ENCODE measurements at regions not wholly inside any gene's neighbourhood (a gene's known extent, or its start where the extent isn't known, plus 50 kb on each side); places are given as distances from the start of the nearest gene placed in this dataset.

DNA sequence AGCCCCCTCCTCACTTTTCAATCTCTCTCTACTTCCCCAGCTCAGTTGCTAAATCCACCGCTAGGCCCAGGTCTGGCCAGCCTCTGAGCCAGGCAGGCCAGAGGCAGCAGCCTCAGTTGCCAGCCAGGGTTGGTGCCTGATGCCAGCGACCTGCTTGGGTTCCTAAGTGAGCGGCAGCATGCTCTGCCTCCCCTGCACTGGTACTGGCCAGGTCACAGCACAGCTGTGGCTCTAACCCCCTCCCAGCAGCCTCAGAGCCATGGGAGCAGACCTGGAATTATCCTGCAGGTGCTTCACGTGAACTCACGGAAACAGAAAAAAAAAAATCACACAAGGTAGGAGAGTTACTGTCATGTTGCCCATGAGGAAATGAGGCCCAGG lies 82.5 kb upstream of the ATF3 start:
- DNase-seq (no peak), ATAC-seq (ENCODE audit: insufficient read depth, low FRiP score) (no peak)
- Histone ChIP-seq H3K27ac (ENCODE audit: low read depth in 1 of 2, low read length in 1 of 2) (no peak overlapping the region), H3K9me3 (ENCODE audit: control insufficient read depth in 4 of 4, insufficient read depth in 3 of 4, low read length in 3 of 4) (no peaks in the 10 kb centered on the region), H3K36me3 (ENCODE audit: control insufficient read depth in 4 of 4, insufficient read depth in 4 of 4, low read length in 4 of 4) (no peaks in the 10 kb centered on the region), H3K4me1 (ENCODE audit: control insufficient read depth in 5 of 5, insufficient read depth in 5 of 5, low read length in 5 of 5) (no peaks in the 10 kb centered on the region), H3K4me3 (no peak overlapping the region), H3K27me3 (ENCODE audit: control insufficient read depth in 3 of 3, insufficient read depth in 3 of 3, low read length in 2 of 3) (peaks cover 0 to 6% (median 0%) of the 10 kb centered on the region in 3 donors), H3K9ac (ENCODE audit: insufficient read depth in 1 of 2, low read length in 2 of 2) (no peak overlapping the region)
- TF ChIP-seq, protein P1, sequence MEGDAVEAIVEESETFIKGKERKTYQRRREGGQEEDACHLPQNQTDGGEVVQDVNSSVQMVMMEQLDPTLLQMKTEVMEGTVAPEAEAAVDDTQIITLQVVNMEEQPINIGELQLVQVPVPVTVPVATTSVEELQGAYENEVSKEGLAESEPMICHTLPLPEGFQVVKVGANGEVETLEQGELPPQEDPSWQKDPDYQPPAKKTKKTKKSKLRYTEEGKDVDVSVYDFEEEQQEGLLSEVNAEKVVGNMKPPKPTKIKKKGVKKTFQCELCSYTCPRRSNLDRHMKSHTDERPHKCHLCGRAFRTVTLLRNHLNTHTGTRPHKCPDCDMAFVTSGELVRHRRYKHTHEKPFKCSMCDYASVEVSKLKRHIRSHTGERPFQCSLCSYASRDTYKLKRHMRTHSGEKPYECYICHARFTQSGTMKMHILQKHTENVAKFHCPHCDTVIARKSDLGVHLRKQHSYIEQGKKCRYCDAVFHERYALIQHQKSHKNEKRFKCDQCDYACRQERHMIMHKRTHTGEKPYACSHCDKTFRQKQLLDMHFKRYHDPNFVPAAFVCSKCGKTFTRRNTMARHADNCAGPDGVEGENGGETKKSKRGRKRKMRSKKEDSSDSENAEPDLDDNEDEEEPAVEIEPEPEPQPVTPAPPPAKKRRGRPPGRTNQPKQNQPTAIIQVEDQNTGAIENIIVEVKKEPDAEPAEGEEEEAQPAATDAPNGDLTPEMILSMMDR (IDR thresholded peaks at IDR 0.05; ENCODE audit: control extremely low read depth, extremely low read depth): no peak
- 91 to 94% methylated on average over 5 of the region's 5 CpGs for WGBS, 2 donors

DNA sequence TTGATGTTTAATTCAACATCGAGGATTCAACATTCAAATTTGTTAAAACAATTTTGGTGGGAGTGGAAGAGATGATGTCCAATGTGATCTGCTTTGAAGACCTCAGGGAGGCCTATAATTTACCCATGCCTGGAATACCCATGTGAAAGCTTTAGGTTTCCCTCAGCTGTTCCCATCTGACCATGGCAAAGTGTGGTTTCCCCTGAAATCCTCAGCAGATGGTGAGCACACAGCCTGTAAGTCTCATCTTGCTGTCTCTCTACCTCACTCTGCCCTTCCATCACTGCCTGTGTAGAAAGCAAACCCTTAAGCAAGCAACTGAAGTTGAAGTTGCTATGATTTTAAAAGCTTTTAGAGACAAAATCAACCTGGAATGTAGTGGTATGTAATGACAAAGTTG lies 80.1 kb upstream of the ATF3 start:
- Histone ChIP-seq H3K9me3 (ENCODE audit: control insufficient read depth in 4 of 4, insufficient read depth in 3 of 4, low read length in 3 of 4) (no peaks in the 10 kb centered on the region), H3K4me3 (no peak overlapping the region), H3K9ac (ENCODE audit: insufficient read depth in 1 of 2, low read length in 2 of 2) (no peak overlapping the region), H3K27me3 (ENCODE audit: control insufficient read depth in 3 of 3, insufficient read depth in 3 of 3, low read length in 2 of 3) (peaks cover 0 to 6% (median 0%) of the 10 kb centered on the region in 3 donors), H3K27ac (ENCODE audit: low read depth in 1 of 2, low read length in 1 of 2) (no peak overlapping the region), H3K36me3 (ENCODE audit: control insufficient read depth in 4 of 4, insufficient read depth in 4 of 4, low read length in 4 of 4) (no peaks in the 10 kb centered on the region), H3K4me1 (ENCODE audit: control insufficient read depth in 5 of 5, insufficient read depth in 5 of 5, low read length in 5 of 5) (no peaks in the 10 kb centered on the region)
- TF ChIP-seq, protein P1 (IDR thresholded peaks at IDR 0.05; ENCODE audit: control extremely low read depth, extremely low read depth): no peak
- DNase-seq (no peak), ATAC-seq (ENCODE audit: insufficient read depth, low FRiP score) (no peak)
- WGBS, 2 donors: 94 to 100% methylated on average over 1 of the region's 1 CpG

DNA sequence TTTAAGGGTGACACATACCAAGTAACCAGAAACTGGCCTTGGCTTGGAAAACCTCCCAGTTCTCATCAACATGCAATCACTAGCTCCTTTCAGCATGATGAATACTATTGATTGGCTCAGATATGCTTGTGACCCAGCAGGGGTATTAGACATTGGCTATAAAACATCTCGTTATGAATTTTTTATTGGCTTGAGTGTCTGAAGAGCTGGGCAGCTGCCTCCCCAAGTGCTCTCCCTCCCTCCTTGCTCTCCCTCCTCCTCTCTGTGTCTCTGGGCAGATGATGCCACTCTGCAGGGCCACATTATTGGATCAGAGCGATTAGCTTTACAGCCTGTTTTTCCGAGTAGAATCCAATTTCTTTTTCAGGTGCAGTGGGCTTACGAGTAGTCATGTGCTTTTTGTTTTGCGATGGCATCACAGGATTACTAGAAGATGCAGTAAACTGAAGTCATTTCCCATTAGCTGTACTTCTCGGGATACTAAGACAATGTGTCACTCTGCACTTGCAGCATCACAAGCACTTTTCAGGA lies 79.3 kb upstream of the ATF3 start:
- peaks cover 0 to 10% (median 2%) of the 10 kb centered on the region in 3 donors for H3K27me3 ChIP-seq (ENCODE audit: control insufficient read depth in 3 of 3, insufficient read depth in 3 of 3, low read length in 2 of 3)
- H3K4me1 ChIP-seq (ENCODE audit: control insufficient read depth in 5 of 5, insufficient read depth in 5 of 5, low read length in 5 of 5): no peaks in the 10 kb centered on the region
- TF ChIP-seq, protein P1 (IDR thresholded peaks at IDR 0.05; ENCODE audit: control extremely low read depth, extremely low read depth): no peak
- ATAC-seq (ENCODE audit: insufficient read depth, low FRiP score) (no peak), DNase-seq (peak in 1 of 3 donors; percentile 10)
- WGBS, 2 donors: 83 to 88% methylated on average over 6 of the region's 6 CpGs
- no peak overlapping the region for H3K4me3 ChIP-seq
- H3K9ac ChIP-seq (ENCODE audit: insufficient read depth in 1 of 2, low read length in 2 of 2): no peak overlapping the region
- H3K27ac ChIP-seq (ENCODE audit: low read depth in 1 of 2, low read length in 1 of 2): no peak overlapping the region
- H3K9me3 ChIP-seq (ENCODE audit: control insufficient read depth in 4 of 4, insufficient read depth in 3 of 4, low read length in 3 of 4): no peaks in the 10 kb centered on the region
- no peaks in the 10 kb centered on the region for H3K36me3 ChIP-seq (ENCODE audit: control insufficient read depth in 4 of 4, insufficient read depth in 4 of 4, low read length in 4 of 4)

DNA sequence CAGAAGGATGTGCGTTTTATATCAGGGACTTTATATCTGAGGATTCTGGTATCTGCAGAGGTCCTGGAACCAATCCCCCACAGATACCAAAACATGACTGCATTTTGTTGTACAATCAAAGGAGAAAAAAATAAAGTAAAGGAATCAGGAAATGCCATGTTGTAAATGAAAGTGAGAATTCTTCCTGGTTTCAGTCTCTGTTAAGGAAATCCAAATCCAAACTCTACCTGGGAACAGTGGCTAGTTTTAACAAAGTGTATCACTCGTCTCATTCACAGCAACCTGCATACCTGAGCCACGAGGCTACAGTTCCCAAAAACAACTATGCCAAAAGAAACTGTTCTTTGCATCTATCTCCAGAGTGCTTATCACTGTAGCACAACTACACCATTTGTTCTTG lies 77.3 kb upstream of the ATF3 start:
- no peaks in the 10 kb centered on the region for H3K36me3 ChIP-seq (ENCODE audit: control insufficient read depth in 4 of 4, insufficient read depth in 4 of 4, low read length in 4 of 4)
- H3K9ac ChIP-seq (ENCODE audit: insufficient read depth in 1 of 2, low read length in 2 of 2): no peak overlapping the region
- H3K9me3 ChIP-seq (ENCODE audit: control insufficient read depth in 4 of 4, insufficient read depth in 3 of 4, low read length in 3 of 4): no peaks in the 10 kb centered on the region
- DNase-seq (no peak), ATAC-seq (ENCODE audit: insufficient read depth, low FRiP score) (no peak)
- H3K4me1 ChIP-seq (ENCODE audit: control insufficient read depth in 5 of 5, insufficient read depth in 5 of 5, low read length in 5 of 5): no peaks in the 10 kb centered on the region
- no peak overlapping the region for H3K27ac ChIP-seq (ENCODE audit: low read depth in 1 of 2, low read length in 1 of 2)
- peaks cover 0 to 4% (median 2%) of the 10 kb centered on the region in 3 donors for H3K27me3 ChIP-seq (ENCODE audit: control insufficient read depth in 3 of 3, insufficient read depth in 3 of 3, low read length in 2 of 3)
- H3K4me3 ChIP-seq: no peak overlapping the region
- 67 to 77% methylated on average over 3 of the region's 3 CpGs for WGBS, 2 donors
- TF ChIP-seq, protein P1 (IDR thresholded peaks at IDR 0.05; ENCODE audit: control extremely low read depth, extremely low read depth): no peak

Measured in lung (tissue), 11 donors.